ENCODE measurements at regions not wholly inside any gene's neighbourhood (a gene's known extent, or its start where the extent isn't known, plus 50 kb on each side); places are given as distances from the start of the nearest gene placed in this dataset.

DNA sequence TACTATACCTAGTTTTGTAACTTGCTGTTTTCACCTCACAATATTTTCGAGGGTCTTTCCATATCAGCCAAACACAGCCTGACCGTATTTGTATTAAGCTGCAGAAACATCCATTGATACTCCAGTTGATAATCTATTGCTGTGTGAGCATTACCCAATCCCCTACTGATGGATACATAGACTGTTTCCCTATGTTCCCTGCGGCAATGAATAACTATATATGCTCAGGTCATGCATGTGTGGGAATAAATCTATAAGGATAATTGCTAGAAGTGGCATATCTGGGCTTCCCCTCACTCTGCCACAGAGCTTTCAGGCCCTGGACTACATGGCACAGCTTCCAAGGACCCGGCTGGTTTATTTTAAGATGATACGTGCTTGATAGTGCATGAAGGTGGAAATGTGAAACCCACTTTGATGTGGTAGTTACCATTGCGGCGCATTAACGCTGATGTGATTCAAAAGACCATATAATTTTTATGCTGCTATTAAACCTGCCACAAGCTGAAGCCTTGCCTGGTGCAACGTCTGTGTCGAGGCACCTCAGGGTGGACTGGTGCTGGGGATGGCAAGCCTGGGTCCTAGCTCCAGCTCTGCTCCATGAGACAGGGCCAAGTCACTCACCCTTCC is 81.4 kb upstream of the KCNK12 start:
- H3K36me3 ChIP-seq (ENCODE audit: control insufficient read depth, insufficient read depth, low read length): no peaks in the 10 kb centered on the region
- H3K9me3 ChIP-seq (ENCODE audit: control insufficient read depth, low read length): no peaks in the 10 kb centered on the region
- 93 to 95% methylated on average over 4 to 10 of the region's 10 CpGs for WGBS, 2 experiments (ENCODE audit: insufficient coverage in 2 of 2)
- H3K27ac ChIP-seq (ENCODE audit: low read depth, low read length, severe bottlenecking): no peak overlapping the region
- H3K4me3 ChIP-seq (ENCODE audit: extremely low read depth, insufficient read depth, low read length, poor library complexity, severe bottlenecking): no peak overlapping the region
- H3K4me1 ChIP-seq (ENCODE audit: control insufficient read depth, insufficient read depth, low read length, poor library complexity, severe bottlenecking): no peaks in the 10 kb centered on the region

DNA sequence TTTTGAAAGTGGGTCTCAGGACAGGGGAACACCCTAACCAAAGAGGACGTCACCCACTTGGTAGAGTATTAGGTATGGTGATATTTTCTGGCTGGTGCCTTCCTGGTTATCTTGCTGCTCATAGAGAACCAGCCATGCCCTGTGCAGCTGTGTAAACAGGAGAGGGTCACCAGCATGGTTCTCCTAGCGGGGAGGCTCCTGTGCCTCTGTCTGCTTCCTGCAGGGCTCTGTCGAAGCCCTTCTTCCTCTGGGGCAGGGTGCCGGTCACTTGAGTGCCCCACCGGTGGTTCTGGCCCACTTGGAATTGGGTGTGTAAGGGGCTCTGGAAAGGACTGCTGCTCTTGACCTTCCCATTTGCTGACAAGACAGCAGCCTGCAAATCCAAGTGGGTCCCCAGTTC is 80.5 kb upstream of the KCNK12 start:
- no peaks in the 10 kb centered on the region for H3K4me1 ChIP-seq (ENCODE audit: control insufficient read depth, insufficient read depth, low read length, poor library complexity, severe bottlenecking)
- H3K36me3 ChIP-seq (ENCODE audit: control insufficient read depth, insufficient read depth, low read length): no peaks in the 10 kb centered on the region
- H3K27ac ChIP-seq (ENCODE audit: low read depth, low read length, severe bottlenecking): no peak overlapping the region
- no peak overlapping the region for H3K4me3 ChIP-seq (ENCODE audit: extremely low read depth, insufficient read depth, low read length, poor library complexity, severe bottlenecking)
- H3K9me3 ChIP-seq (ENCODE audit: control insufficient read depth, low read length): no peaks in the 10 kb centered on the region
- 85 to 90% methylated on average over 4 of the region's 5 CpGs for WGBS, 2 experiments (ENCODE audit: insufficient coverage in 2 of 2)

DNA sequence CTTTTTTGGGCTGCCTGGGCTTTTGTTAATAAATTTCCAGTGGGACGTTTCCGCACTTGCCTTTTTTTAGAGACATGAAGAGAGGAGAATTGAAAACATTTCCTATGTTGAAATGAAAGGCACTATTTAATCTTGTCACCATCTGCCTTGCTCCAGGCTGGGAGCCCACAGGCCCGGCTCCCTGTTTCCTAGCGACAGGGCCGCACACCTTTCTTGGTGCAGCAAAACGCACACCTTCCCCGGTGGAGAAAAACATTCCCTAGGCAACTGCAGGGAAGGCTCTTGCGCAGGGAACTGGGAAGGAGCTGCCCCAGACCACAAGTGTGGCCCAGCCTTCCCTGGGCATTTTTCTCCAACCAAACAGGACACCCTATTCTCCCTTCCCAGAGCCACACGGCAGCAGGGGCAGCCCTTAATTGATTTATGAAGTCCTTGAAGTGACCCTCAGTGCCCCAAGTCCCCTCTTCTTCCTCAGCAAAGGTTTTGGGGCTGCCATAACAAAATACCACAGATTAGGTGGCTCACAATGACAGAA is 79.3 kb upstream of the KCNK12 start:
- no peaks in the 10 kb centered on the region for H3K9me3 ChIP-seq (ENCODE audit: control insufficient read depth, low read length)
- H3K4me1 ChIP-seq (ENCODE audit: control insufficient read depth, insufficient read depth, low read length, poor library complexity, severe bottlenecking): no peaks in the 10 kb centered on the region
- 92 to 93% methylated on average over 7 to 9 of the region's 9 CpGs for WGBS, 2 experiments (ENCODE audit: insufficient coverage in 2 of 2)
- H3K27ac ChIP-seq (ENCODE audit: low read depth, low read length, severe bottlenecking): no peak overlapping the region
- H3K4me3 ChIP-seq (ENCODE audit: extremely low read depth, insufficient read depth, low read length, poor library complexity, severe bottlenecking): no peak overlapping the region
- no peaks in the 10 kb centered on the region for H3K36me3 ChIP-seq (ENCODE audit: control insufficient read depth, insufficient read depth, low read length)

DNA sequence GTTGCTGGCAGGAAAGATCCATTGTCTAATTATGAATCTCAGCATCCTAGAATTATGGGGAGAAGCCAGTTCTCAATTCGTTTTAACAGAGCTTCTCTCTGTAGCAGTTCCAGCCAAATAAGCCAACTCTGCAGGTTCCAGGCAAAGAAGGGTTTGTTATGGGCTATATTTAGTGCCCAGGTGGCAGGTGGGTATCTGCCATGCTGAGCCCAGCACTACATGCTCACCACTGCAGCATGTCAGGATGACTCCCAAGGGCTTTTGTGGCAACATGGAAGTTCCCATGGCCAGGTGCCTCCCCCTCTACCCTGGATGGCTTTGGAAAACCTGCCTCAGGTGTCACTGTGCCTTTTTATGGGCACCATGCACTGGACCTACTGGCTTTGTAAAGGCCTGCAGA is 74.5 kb upstream of the KCNK12 start:
- H3K4me1 ChIP-seq (ENCODE audit: control insufficient read depth, insufficient read depth, low read length, poor library complexity, severe bottlenecking): no peaks in the 10 kb centered on the region
- no peak overlapping the region for H3K27ac ChIP-seq (ENCODE audit: low read depth, low read length, severe bottlenecking)
- no peaks in the 10 kb centered on the region for H3K9me3 ChIP-seq (ENCODE audit: control insufficient read depth, low read length)
- WGBS, 2 experiments (ENCODE audit: insufficient coverage in 2 of 2): 57% methylated on average over 1 of the region's 1 CpG; no CpG with 5 or more reads in 1 of the 2 experiments
- no peak overlapping the region for H3K4me3 ChIP-seq (ENCODE audit: extremely low read depth, insufficient read depth, low read length, poor library complexity, severe bottlenecking)
- H3K36me3 ChIP-seq (ENCODE audit: control insufficient read depth, insufficient read depth, low read length): no peaks in the 10 kb centered on the region

DNA sequence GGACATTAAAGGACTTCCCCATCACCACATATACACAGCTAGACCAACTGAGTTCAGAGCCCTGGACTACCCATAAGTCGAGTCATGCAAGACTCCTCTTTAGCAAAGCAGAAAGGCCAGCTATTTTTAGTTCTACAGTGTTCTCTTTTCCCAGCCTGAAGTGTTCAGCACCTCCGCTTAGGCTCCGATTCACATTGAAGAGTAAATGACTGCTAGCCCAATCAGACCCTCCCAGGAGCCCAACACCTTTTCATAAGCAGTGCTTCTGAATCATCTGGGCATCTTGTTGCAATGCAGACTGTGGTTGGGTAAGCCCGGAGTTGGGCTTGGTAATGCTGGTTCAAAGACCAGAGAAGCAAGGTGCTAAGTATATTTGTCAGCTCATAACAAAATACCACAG is 73.6 kb upstream of the KCNK12 start:
- Histone ChIP-seq H3K36me3 (ENCODE audit: control insufficient read depth, insufficient read depth, low read length) (no peaks in the 10 kb centered on the region), H3K4me3 (ENCODE audit: extremely low read depth, insufficient read depth, low read length, poor library complexity, severe bottlenecking) (no peak overlapping the region), H3K27ac (ENCODE audit: low read depth, low read length, severe bottlenecking) (no peak overlapping the region), H3K4me1 (ENCODE audit: control insufficient read depth, insufficient read depth, low read length, poor library complexity, severe bottlenecking) (no peaks in the 10 kb centered on the region), H3K9me3 (ENCODE audit: control insufficient read depth, low read length) (no peaks in the 10 kb centered on the region)
- WGBS, 2 experiments (ENCODE audit: insufficient coverage in 2 of 2): 84 to 93% methylated on average over 3 of the region's 4 CpGs

DNA sequence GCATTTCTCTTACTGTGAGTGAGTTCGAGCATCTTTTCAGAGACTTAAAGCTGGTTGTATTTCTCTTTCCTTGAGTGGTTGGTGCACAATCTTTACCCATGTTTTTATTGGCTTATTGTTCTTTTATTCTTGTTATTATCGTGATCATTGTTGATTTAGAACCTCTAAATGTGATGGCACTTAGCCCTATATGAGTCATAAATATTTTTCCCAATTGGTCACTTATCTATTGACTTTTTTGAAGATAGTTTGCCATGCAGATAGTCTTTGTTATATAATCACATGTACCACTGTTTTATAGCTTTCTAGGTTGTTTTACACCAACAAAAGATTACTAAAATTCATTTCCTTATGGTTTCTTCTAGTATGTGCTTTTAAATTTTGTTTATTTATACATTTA is 70.6 kb upstream of the KCNK12 start:
- no CpG with 5 or more reads among the region's 2 CpGs for WGBS, 2 experiments (ENCODE audit: insufficient coverage in 2 of 2)
- Histone ChIP-seq H3K9me3 (ENCODE audit: control insufficient read depth, low read length) (no peaks in the 10 kb centered on the region), H3K4me3 (ENCODE audit: extremely low read depth, insufficient read depth, low read length, poor library complexity, severe bottlenecking) (no peak overlapping the region), H3K27ac (ENCODE audit: low read depth, low read length, severe bottlenecking) (no peak overlapping the region), H3K36me3 (ENCODE audit: control insufficient read depth, insufficient read depth, low read length) (no peaks in the 10 kb centered on the region), H3K4me1 (ENCODE audit: control insufficient read depth, insufficient read depth, low read length, poor library complexity, severe bottlenecking) (no peaks in the 10 kb centered on the region)

DNA sequence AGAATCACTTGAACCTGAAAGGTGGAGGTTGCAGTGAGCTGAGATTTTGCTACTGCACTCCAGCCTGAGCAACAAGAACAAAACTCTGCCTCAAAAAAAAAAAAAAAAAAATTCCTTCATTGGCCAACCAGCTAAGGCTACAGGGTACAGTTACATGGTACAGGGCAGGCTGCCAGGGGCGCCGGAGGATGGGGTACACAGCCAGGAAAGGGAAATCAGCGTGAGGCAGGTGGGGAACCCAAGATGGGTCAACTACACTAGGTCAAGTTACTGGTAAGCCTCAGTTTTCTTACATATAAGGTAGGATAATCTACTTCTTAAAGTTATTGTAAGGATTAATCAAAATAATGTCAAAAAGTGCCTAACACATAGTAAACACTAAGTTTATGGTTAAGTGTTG is 69.6 kb upstream of the KCNK12 start:
- Histone ChIP-seq H3K27ac (ENCODE audit: low read depth, low read length, severe bottlenecking) (no peak overlapping the region), H3K36me3 (ENCODE audit: control insufficient read depth, insufficient read depth, low read length) (no peaks in the 10 kb centered on the region), H3K4me1 (ENCODE audit: control insufficient read depth, insufficient read depth, low read length, poor library complexity, severe bottlenecking) (no peaks in the 10 kb centered on the region), H3K9me3 (ENCODE audit: control insufficient read depth, low read length) (no peaks in the 10 kb centered on the region), H3K4me3 (ENCODE audit: extremely low read depth, insufficient read depth, low read length, poor library complexity, severe bottlenecking) (no peak overlapping the region)
- WGBS, 2 experiments (ENCODE audit: insufficient coverage in 2 of 2): 76 to 91% methylated on average over 2 to 3 of the region's 3 CpGs

DNA sequence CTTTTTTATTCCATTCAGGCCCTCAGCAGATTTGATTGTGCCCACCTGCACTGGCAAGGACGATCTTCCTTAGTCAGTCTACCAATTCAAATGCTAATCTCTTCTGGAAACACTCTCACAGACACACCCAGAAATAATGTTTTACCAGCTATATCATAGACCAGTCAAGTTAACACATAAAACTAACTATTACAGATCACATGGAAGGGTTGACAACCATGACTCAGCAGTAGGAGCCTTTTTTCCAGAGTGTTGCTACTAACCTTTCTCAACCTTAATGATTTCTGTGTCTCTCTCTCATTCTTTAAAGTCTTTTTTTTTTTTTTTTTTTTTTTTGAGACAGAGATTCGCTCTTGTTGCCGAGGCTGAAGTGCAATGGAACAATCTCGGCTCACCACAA is 68.7 kb upstream of the KCNK12 start:
- H3K4me3 ChIP-seq (ENCODE audit: extremely low read depth, insufficient read depth, low read length, poor library complexity, severe bottlenecking): no peak overlapping the region
- H3K4me1 ChIP-seq (ENCODE audit: control insufficient read depth, insufficient read depth, low read length, poor library complexity, severe bottlenecking): no peaks in the 10 kb centered on the region
- H3K36me3 ChIP-seq (ENCODE audit: control insufficient read depth, insufficient read depth, low read length): no peaks in the 10 kb centered on the region
- H3K27ac ChIP-seq (ENCODE audit: low read depth, low read length, severe bottlenecking): no peak overlapping the region
- no peaks in the 10 kb centered on the region for H3K9me3 ChIP-seq (ENCODE audit: control insufficient read depth, low read length)
- 50 to 83% methylated on average over 1 of the region's 4 CpGs for WGBS, 2 experiments (ENCODE audit: insufficient coverage in 2 of 2)

DNA sequence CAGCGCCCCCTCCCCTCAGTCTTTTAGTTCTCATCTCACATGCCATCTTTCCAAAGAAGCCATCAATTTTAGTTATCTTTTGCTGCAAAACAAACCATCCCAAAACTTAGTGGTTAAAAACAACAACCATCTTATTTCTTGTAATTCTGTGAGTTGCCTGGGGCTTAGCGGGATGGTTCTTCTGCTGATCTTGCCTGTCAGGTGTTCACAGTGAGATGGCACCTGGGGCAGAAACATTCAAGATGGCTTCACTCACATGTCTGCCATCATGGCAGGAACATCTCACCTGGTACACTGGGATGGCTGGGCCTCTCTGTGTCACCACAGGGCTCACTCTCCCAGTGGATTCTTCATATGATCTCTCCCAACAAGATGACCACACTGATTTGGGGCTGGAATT is 67.6 kb upstream of the KCNK12 start:
- Histone ChIP-seq H3K4me3 (ENCODE audit: extremely low read depth, insufficient read depth, low read length, poor library complexity, severe bottlenecking) (no peak overlapping the region), H3K4me1 (ENCODE audit: control insufficient read depth, insufficient read depth, low read length, poor library complexity, severe bottlenecking) (no peaks in the 10 kb centered on the region), H3K36me3 (ENCODE audit: control insufficient read depth, insufficient read depth, low read length) (no peaks in the 10 kb centered on the region), H3K9me3 (ENCODE audit: control insufficient read depth, low read length) (no peaks in the 10 kb centered on the region), H3K27ac (ENCODE audit: low read depth, low read length, severe bottlenecking) (no peak overlapping the region)
- WGBS, 2 experiments (ENCODE audit: insufficient coverage in 2 of 2): 56 to 85% methylated on average over 1 to 2 of the region's 2 CpGs

DNA sequence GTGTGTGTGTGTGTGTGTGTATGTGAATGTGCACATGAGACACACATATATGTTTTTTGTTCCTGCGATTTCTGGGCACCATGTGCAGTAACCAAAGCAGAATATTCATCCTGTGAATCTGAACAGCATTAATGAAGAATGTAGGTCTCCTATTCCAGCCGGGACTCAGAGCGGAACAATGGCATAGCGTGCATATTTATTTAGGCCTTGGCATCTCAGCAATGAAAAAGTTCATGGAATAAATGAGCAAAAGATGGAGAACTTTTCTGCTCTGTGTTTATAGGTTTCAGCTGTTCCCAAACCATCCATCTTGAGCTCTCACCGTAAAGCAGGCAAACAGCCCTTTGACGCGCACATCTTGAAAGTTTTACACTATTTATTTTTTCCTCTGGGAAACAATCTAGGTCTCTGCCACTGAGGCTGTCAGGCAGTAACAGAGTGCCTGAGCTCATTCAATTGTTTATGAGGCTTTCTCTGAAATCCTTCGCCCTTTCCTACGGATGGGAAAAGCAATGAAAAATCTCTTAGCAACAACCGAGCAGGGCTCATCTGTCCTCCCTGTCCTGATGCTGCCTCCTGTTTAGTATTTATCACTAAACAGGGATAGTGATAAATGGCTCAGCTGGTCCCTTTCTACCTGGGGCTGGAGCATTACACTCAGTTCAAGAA is 65.9 kb upstream of the KCNK12 start:
- Histone ChIP-seq H3K36me3 (ENCODE audit: control insufficient read depth, insufficient read depth, low read length) (no peaks in the 10 kb centered on the region), H3K4me3 (ENCODE audit: extremely low read depth, insufficient read depth, low read length, poor library complexity, severe bottlenecking) (no peak overlapping the region), H3K9me3 (ENCODE audit: control insufficient read depth, low read length) (no peaks in the 10 kb centered on the region), H3K4me1 (ENCODE audit: control insufficient read depth, insufficient read depth, low read length, poor library complexity, severe bottlenecking) (peaks cover 11% of the 10 kb centered on the region), H3K27ac (ENCODE audit: low read depth, low read length, severe bottlenecking) (no peak overlapping the region)
- WGBS, 2 experiments (ENCODE audit: insufficient coverage in 2 of 2): 78 to 84% methylated on average over 5 to 8 of the region's 10 CpGs

DNA sequence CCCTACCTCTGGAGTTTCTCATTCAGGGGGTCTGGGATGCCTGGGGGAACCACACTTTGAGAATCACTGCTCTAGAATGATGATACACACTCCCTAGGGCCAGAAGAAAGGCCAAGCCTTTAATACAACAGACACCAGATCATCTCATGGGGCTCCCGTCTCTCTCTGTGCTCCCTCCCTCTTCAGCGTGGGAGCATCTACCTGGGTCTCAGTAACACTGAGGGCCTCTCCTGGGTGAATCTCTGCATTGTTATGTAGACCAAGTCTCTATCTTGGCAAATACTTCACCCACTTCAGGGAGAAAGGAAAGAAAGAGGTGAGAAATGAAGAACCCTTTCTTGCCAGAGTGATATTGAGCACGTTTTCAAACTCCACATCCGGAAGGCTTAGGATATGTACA is 65.4 kb upstream of the KCNK12 start:
- 68 to 100% methylated on average over 1 to 3 of the region's 4 CpGs for WGBS, 2 experiments (ENCODE audit: insufficient coverage in 2 of 2)
- H3K36me3 ChIP-seq (ENCODE audit: control insufficient read depth, insufficient read depth, low read length): no peaks in the 10 kb centered on the region
- H3K9me3 ChIP-seq (ENCODE audit: control insufficient read depth, low read length): no peaks in the 10 kb centered on the region
- peaks cover 15% of the 10 kb centered on the region for H3K4me1 ChIP-seq (ENCODE audit: control insufficient read depth, insufficient read depth, low read length, poor library complexity, severe bottlenecking)
- no peak overlapping the region for H3K27ac ChIP-seq (ENCODE audit: low read depth, low read length, severe bottlenecking)
- H3K4me3 ChIP-seq (ENCODE audit: extremely low read depth, insufficient read depth, low read length, poor library complexity, severe bottlenecking): no peak overlapping the region

Data from mesodermal cell (in vitro differentiated cells).